ENCODE measurements at regions not wholly inside any gene's neighbourhood (a gene's known extent, or its start where the extent isn't known, plus 50 kb on each side); places are given as distances from the start of the nearest gene placed in this dataset.
"Not testable (repeated sequence)": the region's sequence is repeated elsewhere in the genome, so short reads cannot be mapped to it uniquely, and the experiment has no call there.

DNA sequence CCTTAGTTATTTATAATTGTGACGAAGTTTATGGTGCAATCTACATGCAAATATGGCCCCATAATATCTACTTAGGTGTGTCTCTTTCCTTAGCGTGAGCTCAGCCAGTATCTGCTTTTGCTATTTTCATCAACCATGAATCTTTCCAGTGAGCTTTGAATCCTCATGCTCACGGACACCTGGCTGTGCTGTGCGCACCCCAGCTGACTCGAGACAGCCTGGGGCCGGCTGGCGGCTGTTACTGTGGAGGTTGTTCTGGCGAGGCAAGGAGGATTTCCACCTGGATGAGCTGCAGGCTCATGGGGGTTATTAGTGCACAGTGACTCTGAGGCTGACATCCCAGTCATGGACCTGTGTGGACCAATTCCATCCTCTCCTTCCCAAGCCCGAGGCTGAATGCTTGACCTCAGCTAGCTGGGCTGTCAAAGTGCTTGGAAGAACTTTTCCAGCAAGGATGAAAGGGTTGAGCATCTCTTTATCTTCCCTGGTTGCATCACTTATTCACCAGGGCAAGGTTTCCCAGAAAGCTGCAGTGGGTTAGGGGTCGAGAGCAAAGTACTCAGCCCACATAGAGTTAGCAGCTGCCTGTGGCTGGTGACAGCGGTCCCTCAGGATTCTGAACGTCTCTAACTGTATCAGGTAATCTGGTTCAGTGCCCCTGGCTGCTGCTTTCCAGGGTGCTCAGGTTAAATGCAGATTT lies 141.7 kb downstream of the ARL4C start:
- no peaks in the 10 kb centered on the region for H3K36me3 ChIP-seq (ENCODE audit: low read depth)
- no peaks in the 10 kb centered on the region for H3K9me3 ChIP-seq
- intact Hi-C loops (cut with DNase I, micrococcal nuclease), result no loop called here
- DNase-seq (no peak), ATAC-seq (peak; percentile 24)
- no peak overlapping the region for H3K4me3 ChIP-seq
- TF ChIP-seq, protein P1, sequence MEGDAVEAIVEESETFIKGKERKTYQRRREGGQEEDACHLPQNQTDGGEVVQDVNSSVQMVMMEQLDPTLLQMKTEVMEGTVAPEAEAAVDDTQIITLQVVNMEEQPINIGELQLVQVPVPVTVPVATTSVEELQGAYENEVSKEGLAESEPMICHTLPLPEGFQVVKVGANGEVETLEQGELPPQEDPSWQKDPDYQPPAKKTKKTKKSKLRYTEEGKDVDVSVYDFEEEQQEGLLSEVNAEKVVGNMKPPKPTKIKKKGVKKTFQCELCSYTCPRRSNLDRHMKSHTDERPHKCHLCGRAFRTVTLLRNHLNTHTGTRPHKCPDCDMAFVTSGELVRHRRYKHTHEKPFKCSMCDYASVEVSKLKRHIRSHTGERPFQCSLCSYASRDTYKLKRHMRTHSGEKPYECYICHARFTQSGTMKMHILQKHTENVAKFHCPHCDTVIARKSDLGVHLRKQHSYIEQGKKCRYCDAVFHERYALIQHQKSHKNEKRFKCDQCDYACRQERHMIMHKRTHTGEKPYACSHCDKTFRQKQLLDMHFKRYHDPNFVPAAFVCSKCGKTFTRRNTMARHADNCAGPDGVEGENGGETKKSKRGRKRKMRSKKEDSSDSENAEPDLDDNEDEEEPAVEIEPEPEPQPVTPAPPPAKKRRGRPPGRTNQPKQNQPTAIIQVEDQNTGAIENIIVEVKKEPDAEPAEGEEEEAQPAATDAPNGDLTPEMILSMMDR (IDR thresholded peaks at IDR 0.05), result no peak
- H3K4me1 ChIP-seq (ENCODE audit: low read depth), result no peaks in the 10 kb centered on the region

DNA sequence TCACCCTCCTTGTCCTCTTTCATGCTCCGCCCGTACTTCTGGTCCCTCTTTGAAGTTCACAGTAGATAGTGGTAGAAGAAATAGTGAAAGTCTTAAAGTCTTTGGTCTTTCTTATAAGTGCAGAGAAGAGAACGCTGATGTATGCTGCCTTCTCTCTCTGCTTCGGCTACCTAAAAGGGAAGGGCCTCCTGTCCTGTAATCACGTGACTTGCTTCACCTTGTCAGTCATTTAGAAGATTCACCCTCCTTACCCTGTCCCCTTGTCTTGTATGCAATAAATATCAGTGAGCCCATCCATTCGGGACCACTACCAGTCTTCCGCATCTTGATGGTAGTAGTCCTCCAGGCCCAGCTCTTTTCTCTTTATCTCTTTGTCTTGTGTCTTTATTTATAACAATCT lies 144.6 kb downstream of the ARL4C start:
- H3K9me3 ChIP-seq, result no peaks in the 10 kb centered on the region
- no peaks in the 10 kb centered on the region for H3K36me3 ChIP-seq (ENCODE audit: low read depth)
- ATAC-seq (no peak), DNase-seq (no peak)
- no peaks in the 10 kb centered on the region for H3K4me1 ChIP-seq (ENCODE audit: low read depth)
- TF ChIP-seq, protein P1 (IDR thresholded peaks at IDR 0.05), result no peak
- intact Hi-C loops (cut with DNase I, micrococcal nuclease), result no loop called here
- H3K4me3 ChIP-seq, result no peak overlapping the region

DNA sequence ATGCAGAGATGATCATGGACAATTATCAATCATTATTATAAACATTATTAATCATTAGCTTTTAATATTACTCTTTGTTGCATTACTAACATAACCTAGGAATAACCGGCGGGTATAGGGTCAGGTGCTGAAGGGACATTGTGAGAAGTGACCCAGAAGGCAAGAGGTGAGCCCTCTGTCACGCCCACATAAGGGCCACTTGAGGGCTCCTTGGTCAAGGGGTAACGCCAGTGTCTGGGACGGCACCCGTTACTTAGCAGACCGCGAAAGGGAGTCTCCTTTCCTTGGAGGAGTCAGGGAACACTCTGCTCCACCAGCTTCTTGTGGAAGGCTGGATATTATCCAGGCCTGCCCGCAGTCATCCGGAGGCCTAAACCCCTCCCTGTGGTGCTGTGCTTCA lies 145.0 kb downstream of the ARL4C start:
- intact Hi-C loops (cut with DNase I, micrococcal nuclease); DNase-seq; H3K4me1 ChIP-seq (ENCODE audit: low read depth); H3K9me3 ChIP-seq; ATAC-seq; H3K4me3 ChIP-seq; H3K36me3 ChIP-seq (ENCODE audit: low read depth): not testable (repeated sequence)

DNA sequence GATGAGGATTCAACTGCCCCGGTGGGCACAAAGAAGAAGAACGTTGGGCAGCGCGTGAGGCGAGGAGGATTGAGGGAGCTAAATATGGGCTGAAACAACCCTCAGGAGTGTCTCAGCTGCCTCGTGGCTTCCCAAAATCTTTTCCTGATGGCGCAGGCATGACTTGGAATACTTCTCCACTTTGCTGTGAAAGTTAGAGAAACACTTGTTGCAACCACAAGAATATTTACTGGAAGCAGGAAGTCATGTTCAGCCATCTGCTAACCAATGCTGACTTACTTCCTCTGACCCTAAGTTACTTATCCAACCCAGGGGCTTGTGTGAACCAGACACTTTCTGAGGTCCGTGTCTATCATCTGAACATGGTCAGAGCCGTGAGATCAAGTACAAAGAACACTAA lies 148.8 kb downstream of the ARL4C start:
- intact Hi-C loops (cut with DNase I, micrococcal nuclease), result no loop called here

DNA sequence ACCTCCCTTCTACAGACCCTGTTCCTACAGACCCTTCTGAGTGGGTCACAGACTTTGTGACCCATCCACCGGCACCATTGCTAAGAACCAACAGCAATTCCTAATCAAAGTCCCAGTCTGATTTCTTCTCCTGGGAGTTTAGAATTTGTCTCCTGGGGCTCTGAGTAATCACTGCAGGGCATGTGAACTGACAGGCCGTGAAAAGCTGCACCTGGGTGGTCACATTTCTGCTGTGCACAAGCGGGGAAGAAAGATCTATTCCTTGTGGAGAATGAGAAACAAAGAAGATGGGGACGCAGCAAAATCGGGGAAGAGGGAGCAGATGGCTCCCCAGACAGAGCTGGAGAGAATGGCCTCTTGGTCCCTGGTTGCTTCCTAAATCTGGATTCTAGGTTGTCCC lies 151.0 kb downstream of the ARL4C start:
- intact Hi-C loops (cut with DNase I, micrococcal nuclease), result no loop called here
- ATAC-seq, result no peak
- no peaks in the 10 kb centered on the region for H3K4me1 ChIP-seq (ENCODE audit: low read depth)
- H3K36me3 ChIP-seq (ENCODE audit: low read depth), result no peaks in the 10 kb centered on the region
- no peak for DNase-seq
- no peaks in the 10 kb centered on the region for H3K9me3 ChIP-seq
- TF ChIP-seq, protein P1 (IDR thresholded peaks at IDR 0.05), result no peak
- H3K4me3 ChIP-seq, result no peak overlapping the region

More for the DNA sequence above, 148.8 kb downstream of the ARL4C start:
- Histone ChIP-seq H3K4me3 (no peak overlapping the region), H3K9me3 (no peaks in the 10 kb centered on the region), H3K4me1 (ENCODE audit: low read depth) (no peaks in the 10 kb centered on the region), H3K36me3 (ENCODE audit: low read depth) (no peaks in the 10 kb centered on the region)
- TF ChIP-seq, protein P1 (IDR thresholded peaks at IDR 0.05), result no peak
- DNase-seq (peak in 1 of 3 donors; percentile 25), ATAC-seq (peak; percentile 38)

DNA sequence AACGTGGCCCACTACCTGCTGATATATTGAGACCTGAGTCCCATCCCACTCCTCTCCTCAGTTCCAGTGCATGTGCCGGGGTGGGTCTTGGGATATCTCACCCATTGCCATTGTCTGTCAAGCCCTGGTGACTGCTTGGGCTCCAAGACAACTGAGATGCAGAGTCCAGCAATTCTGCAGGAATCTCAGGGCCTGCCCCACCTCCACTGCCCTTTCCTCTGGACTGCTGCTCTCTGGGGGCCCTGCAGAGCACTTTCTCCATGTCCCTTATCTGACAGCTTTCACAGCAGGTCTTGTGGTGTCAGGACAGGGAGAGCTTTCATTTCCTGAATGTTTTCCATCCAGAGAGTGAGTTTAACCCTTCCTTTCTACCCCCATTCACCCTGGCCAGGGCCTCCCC lies 152.9 kb downstream of the ARL4C start:
- Histone ChIP-seq H3K4me1 (ENCODE audit: low read depth) (no peaks in the 10 kb centered on the region), H3K4me3 (no peak overlapping the region), H3K9me3 (no peaks in the 10 kb centered on the region), H3K36me3 (ENCODE audit: low read depth) (no peaks in the 10 kb centered on the region)
- TF ChIP-seq, protein P1 (IDR thresholded peaks at IDR 0.05), result no peak
- ATAC-seq (no peak), DNase-seq (no peak)
- intact Hi-C loops (cut with DNase I, micrococcal nuclease), result no loop called here
